ENCODE measurements at regions not wholly inside any gene's neighbourhood (a gene's known extent, or its start where the extent isn't known, plus 50 kb on each side); places are given as distances from the start of the nearest gene placed in this dataset.

- TF ChIP-seq CTCF (IDR thresholded peaks at IDR 0.05 in 2 of 3, conservative IDR thresholded peaks at IDR 0.05 in 1 of 3; ENCODE audit: insufficient read depth in 2 of 3, low read depth in 1 of 3, low read length in 3 of 3) (no peak), SOX6 (IDR thresholded peaks at IDR 0.05) (no peak), CC2D1A (IDR thresholded peaks at IDR 0.05) (no peak), JUND (IDR thresholded peaks at IDR 0.05; ENCODE audit: borderline replicate concordance, low read depth, low read length) (no peak), JUND (tag; IDR thresholded peaks at IDR 0.05; ENCODE audit: borderline replicate concordance, low read depth, low read length) (no peak), ZNF124 (CRISPR knock-in tag; IDR thresholded peaks at IDR 0.05) (no peak), CHD7 (IDR thresholded peaks at IDR 0.05; ENCODE audit: low read depth, low read length) (no peak), ZNF280B (CRISPR knock-in tag; IDR thresholded peaks at IDR 0.05) (no peak), C11orf30 (IDR thresholded peaks at IDR 0.05; ENCODE audit: low read depth) (no peak), CBX2 (IDR thresholded peaks at IDR 0.05; ENCODE audit: insufficient read depth, low read length, poor library complexity, severe bottlenecking) (no peak), E2F1 (CRISPR knock-in tag; IDR thresholded peaks at IDR 0.05) (no peak)
These were observed 410.9 kb downstream of the EPHA4 start for GRCh38 chr2:221161186-221161585.

Measured in K562 (cell line).